IMR-90 (cell line): ENCODE measurements at regions not wholly inside any gene's neighbourhood (a gene's known extent, or its start where the extent isn't known, plus 50 kb on each side); places are given as distances from the start of the nearest gene placed in this dataset.

Experiments
- CEBPB ChIP-seq: IDR thresholded peaks from 2 replicates; pipeline ENCODE4 v1.6.1; 2012; ENCODE audit warnings: low read depth, low read length, improper control_type of control experiment
- CHD1 ChIP-seq: IDR thresholded peaks from 2 replicates; pipeline ENCODE4 v1.6.1; 2012; ENCODE audit warnings: low read depth, low read length, improper control_type of control experiment
- FOS ChIP-seq: fragments of 150-350 bp; IDR thresholded peaks from 2 replicates; pipeline ENCODE4 v1.6.1; 2016; ENCODE audit warnings: low read depth, low read length
- MAZ ChIP-seq: IDR thresholded peaks from 2 replicates; pipeline ENCODE4 v1.6.1; 2012; ENCODE audit warnings: low read depth, mild to moderate bottlenecking, low read length, improper control_type of control experiment, moderate library complexity, borderline replicate concordance
- MXI1 ChIP-seq: IDR thresholded peaks from 2 replicates; pipeline ENCODE4 v1.6.1; 2012; ENCODE audit warnings: low read depth, mild to moderate bottlenecking, low read length, moderate library complexity, borderline replicate concordance
- POLR2A ChIP-seq: IDR thresholded peaks from 2 replicates; pipeline ENCODE4 v1.6.1; 2012; ENCODE audit warnings: mild to moderate bottlenecking, low read depth, low read length
- RAD21 ChIP-seq: IDR thresholded peaks from 2 replicates; pipeline ENCODE4 v1.6.1; 2012; ENCODE audit warnings: low read length, improper control_type of control experiment
- RFX5 ChIP-seq: IDR thresholded peaks from 2 replicates; pipeline ENCODE4 v1.8.0; 2012; ENCODE audit warnings: low read depth, mild to moderate bottlenecking, low read length, moderate library complexity
- SMC3 ChIP-seq: fragments of 150-350 bp; IDR thresholded peaks from 2 replicates; pipeline ENCODE4 v1.6.1; 2016; ENCODE audit warnings: low read depth, mild to moderate bottlenecking, antibody characterized with exemption, low read length, moderate library complexity
- TF ChIP-seq, protein P1 (sequence below): conservative IDR thresholded peaks from 2 replicates; pipeline ENCODE4 v1.5.1; 2012; ENCODE audit warnings: mild to moderate bottlenecking, low read depth, low read length, improper control_type of control experiment

DNA sequence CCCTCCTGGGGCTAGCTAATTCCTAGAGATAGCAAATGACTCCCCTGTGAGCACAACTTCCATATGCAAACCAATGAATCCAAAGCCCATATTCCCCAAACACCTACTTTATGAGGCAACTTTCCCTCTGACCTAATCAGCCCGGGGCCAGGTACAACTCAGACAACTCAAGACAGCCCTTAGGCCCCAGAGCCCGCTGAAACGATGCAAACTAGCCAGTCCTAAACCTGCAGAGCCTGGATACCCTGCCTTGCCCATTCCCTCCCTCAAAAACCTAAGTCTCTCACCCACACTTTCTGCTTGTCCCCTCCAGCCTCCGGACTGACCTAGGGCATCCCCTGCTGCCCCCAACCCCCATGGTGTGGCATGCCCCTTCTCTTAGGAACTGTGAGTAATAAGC lies 142.8 kb downstream of the ACTR3 start:
- TF ChIP-seq, protein P1, sequence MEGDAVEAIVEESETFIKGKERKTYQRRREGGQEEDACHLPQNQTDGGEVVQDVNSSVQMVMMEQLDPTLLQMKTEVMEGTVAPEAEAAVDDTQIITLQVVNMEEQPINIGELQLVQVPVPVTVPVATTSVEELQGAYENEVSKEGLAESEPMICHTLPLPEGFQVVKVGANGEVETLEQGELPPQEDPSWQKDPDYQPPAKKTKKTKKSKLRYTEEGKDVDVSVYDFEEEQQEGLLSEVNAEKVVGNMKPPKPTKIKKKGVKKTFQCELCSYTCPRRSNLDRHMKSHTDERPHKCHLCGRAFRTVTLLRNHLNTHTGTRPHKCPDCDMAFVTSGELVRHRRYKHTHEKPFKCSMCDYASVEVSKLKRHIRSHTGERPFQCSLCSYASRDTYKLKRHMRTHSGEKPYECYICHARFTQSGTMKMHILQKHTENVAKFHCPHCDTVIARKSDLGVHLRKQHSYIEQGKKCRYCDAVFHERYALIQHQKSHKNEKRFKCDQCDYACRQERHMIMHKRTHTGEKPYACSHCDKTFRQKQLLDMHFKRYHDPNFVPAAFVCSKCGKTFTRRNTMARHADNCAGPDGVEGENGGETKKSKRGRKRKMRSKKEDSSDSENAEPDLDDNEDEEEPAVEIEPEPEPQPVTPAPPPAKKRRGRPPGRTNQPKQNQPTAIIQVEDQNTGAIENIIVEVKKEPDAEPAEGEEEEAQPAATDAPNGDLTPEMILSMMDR, result no peak
- TF ChIP-seq CEBPB (no peak), FOS (no peak), POLR2A (no peak), CHD1 (no peak), SMC3 (no peak), RFX5 (no peak), MAZ (no peak), MXI1 (no peak), RAD21 (no peak)
